ENCODE measurements at regions not wholly inside any gene's neighbourhood (a gene's known extent, or its start where the extent isn't known, plus 50 kb on each side); places are given as distances from the start of the nearest gene placed in this dataset.

- TF ChIP-seq CTCF (IDR thresholded peaks at IDR 0.05) (no peak), POLR2A (IDR thresholded peaks at IDR 0.05) (no peak)
These were observed 114.0 kb upstream of the ERCC4 start for GRCh38 chr16:13805951-13806350.
